H7 (cell line): ENCODE measurements at regions not wholly inside any gene's neighbourhood (a gene's known extent, or its start where the extent isn't known, plus 50 kb on each side); places are given as distances from the start of the nearest gene placed in this dataset.
"Not testable (repeated sequence)": the region's sequence is repeated elsewhere in the genome, so short reads cannot be mapped to it uniquely, and the experiment has no call there.

Source experiments
- DNase-seq: peaks from one replicate; pipeline ENCODE4 v3.0.0; 2012
- H3K27me3 ChIP-seq: 2 replicates; pipeline ENCODE4 v1.6.0; 2011; ENCODE audit warnings: mild to moderate bottlenecking, low read length; ENCODE audit not compliant: control insufficient read depth, insufficient read depth
- H3K36me3 ChIP-seq: replicated peaks from 2 replicates; pipeline ENCODE4 v1.5.1; 2011; ENCODE audit warnings: low read length; ENCODE audit not compliant: control insufficient read depth, insufficient read depth
- H3K4me3 ChIP-seq: 2 replicates; pipeline ENCODE4 v1.5.1; 2011; ENCODE audit warnings: low read depth, mild to moderate bottlenecking, control low read depth, low read length, moderate library complexity; ENCODE audit not compliant: insufficient read depth

DNA sequence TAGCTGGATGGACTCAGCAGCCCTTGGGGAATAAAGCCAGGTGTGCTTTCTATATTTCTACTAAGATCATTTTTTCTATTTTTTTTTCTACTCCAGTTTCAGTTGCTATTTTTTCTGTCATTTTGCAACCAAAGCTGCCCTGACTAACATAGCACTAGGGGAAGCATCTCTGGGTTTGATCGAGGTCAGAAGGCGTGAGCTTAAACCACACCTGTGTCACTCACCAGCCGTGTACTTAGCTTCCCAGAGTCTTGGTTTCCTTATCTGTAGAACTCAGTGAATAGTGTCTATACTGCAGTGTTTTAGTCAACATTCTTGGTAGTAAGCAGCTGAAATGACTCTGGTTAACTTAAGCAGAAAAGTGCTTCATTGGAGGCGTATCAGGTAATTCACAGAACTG is 489.6 kb upstream of the SPRED2 start:
- DNase-seq = no peak
- no peaks in the 10 kb centered on the region for H3K36me3 ChIP-seq
- H3K27me3 ChIP-seq = no peaks in the 10 kb centered on the region
- H3K4me3 ChIP-seq = no peak overlapping the region

DNA sequence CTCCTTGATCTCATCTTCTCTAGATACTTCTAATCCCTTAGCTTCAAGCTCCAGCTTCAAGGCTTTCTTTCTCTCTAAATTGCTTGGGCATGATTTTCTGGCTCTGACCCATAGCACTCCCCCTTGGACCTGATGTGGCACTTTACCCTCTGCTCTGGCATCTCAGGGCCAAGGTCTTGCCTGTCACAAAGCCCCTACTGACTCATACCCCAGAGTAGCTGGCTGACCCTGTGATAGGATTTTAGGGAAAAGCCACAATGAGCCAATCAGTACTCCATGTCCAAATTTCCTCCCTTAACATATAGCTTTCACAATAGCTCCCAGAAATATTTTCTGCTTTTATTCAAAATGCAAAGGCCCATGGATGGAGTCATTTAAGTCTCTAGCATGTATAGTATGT is 488.7 kb upstream of the SPRED2 start:
- DNase-seq = no peak
- H3K36me3 ChIP-seq = no peaks in the 10 kb centered on the region
- no peaks in the 10 kb centered on the region for H3K27me3 ChIP-seq
- H3K4me3 ChIP-seq = no peak overlapping the region

DNA sequence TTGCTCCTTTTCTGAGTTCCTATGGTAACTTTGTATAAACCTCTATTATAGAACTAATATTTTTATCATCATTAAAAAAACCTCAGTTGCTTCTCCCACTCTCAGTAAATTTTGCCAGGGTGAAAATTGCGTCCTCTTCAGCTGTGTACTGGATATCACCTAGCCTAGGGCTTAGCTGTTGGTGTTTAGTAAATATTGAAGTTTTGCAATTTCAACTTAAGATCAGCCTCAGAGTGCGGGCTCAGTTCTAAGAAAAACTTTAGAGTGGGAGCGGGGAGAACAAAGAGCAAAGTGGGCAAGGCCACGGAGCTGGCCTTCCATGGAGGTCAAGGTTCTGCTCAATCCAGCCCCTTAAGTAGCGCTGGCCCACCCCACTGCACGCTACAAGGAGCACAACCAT is 488.3 kb upstream of the SPRED2 start:
- Histone ChIP-seq H3K27me3 (no peaks in the 10 kb centered on the region), H3K36me3 (no peaks in the 10 kb centered on the region), H3K4me3 (no peak overlapping the region)
- DNase-seq = no peak

DNA sequence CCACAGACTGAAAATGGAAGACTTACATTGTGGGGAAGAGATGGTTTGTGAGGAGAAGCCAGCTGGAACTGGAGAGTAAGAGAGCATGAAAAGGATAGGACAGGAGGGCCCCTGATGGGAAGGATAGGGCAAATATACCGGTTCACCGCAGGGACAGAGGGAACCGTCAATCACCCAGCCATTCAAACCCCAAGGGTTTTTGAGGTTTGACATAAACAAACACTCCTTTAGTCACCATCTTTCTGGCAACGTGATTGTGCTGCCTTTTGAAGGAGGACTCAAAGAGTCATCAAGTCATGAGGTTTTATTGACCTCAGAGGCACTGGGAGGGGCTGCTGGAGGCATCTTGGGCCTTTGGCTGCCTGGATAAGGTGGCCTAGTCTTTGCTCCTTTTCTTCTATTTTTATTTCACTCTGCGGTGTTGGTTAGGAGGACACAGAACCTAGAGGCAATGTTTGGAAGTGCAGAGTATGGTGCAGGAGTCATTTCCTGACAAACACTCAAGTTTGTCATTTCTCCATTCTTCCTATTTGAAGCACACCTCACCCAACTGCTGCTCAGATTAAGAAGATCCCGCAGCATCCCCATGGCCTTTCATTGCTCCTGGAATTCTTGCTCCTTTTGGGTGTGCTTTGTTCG is 487.3 kb upstream of the SPRED2 start:
- no peak overlapping the region for H3K4me3 ChIP-seq
- peak; percentile 7 for DNase-seq
- no peaks in the 10 kb centered on the region for H3K36me3 ChIP-seq
- H3K27me3 ChIP-seq = no peaks in the 10 kb centered on the region

DNA sequence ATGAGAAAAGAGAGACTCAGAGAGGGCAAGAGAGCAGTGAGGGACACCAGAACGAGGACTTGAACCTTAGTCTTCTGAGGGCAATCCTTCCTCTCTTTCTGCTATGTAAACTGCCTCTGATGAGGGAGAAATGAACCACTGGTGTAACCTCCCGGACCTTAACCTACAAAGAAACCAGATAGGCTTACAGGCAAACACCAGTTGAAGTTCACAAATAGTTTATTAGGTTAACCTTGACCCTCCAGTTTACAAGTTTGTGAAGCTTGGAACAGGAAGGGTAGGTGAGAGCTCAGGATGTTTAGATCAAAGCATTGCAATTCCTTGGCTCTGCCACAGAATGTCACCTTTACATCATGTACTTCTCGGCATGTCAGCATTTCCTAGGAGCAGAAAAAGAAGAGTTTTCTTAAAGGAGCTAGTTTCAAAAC is 486.4 kb upstream of the SPRED2 start:
- H3K27me3 ChIP-seq = no peaks in the 10 kb centered on the region
- peak; percentile 16 for DNase-seq

DNA sequence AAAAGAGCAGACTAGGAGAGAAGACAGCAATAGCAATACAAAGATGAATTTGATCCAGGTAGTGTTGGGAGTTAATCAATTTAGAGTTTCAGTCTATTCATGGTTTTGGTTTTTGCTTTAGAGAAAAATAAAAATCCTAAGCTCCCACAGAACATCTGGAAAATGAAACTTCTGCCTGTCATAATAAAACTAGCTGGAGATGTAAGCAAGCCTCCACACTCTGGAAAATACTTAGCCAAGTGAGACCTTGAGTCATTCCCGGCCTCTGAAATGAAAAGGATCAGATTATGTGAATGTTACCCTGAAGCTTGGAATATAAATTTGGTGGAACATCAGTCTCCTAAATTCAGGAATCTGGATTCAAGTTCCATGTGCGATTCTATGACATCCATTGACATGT is 485.6 kb upstream of the SPRED2 start:
- Histone ChIP-seq H3K4me3 (no peak overlapping the region), H3K27me3 (no peaks in the 10 kb centered on the region), H3K36me3 (no peaks in the 10 kb centered on the region)
- no peak for DNase-seq

More for the DNA sequence above, 486.4 kb upstream of the SPRED2 start:
- no peak overlapping the region for H3K4me3 ChIP-seq
- H3K36me3 ChIP-seq = no peaks in the 10 kb centered on the region

DNA sequence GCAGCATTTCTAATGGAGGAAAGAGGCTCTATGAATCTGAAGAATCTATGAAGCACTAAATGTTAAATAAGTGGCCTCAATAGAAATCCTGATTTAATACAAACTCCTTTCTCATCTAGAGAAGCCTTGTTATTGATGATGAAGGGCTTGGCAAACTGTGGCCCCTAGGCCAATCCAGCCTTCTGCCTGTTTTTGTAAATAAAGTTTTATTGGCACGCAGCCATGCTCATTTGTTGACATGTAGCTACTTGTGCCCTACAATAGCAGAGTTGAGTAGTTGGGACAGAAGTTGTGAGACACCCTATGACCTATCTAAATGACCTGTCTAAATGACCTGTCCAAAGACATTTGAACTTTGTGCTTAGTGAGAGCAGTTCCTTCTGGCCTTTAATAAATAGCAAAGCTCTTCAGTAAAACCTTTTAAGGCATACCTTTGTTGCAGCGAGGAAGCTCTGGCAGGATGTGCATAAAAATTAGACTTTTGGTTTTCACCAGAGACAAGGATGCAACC is 484.4 kb upstream of the SPRED2 start:
- no peak overlapping the region for H3K4me3 ChIP-seq
- no peak for DNase-seq
- no peaks in the 10 kb centered on the region for H3K36me3 ChIP-seq
- no peaks in the 10 kb centered on the region for H3K27me3 ChIP-seq

DNA sequence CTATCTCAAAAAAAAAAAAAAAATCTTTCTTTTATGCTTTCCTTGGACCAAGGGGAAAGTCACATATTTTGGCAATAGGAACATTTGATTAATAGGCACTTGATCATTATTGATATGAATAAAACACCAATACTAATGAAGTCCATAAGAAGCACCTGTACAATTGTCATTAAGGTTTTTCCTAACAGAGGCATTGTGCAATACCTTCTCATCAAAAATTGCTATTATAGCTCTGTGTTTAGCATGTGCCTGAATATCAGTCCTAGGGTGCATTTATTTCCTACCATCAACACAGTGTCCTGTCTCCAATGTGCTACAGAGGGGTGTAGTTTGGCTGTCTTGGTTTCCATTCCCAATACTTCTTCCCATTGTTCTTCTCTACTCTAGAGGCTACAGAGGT is 483.8 kb upstream of the SPRED2 start:
- Histone ChIP-seq H3K36me3 (no peaks in the 10 kb centered on the region), H3K27me3 (no peaks in the 10 kb centered on the region), H3K4me3 (no peak overlapping the region)
- DNase-seq = no peak

DNA sequence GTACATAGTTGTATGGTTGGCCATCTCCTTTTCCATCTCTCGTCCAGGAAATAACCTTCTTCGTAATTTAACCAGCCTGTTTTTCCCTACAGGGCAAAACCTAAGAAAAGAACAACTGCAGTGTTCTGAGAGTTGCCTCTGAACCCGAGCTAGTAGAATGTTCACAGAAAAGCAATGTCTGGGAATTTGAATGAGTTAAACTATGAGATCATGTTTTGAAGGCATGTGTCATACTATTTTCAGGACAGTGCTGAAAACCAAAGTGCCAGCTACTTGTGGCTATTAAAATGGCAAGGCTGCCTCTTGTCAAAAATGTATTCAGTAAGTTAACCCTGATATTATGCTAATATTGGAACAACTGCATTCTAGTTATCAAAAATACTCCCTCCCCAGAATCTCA is 482.9 kb upstream of the SPRED2 start:
- no peak for DNase-seq
- Histone ChIP-seq H3K27me3 (no peaks in the 10 kb centered on the region), H3K4me3 (no peak overlapping the region), H3K36me3 (no peaks in the 10 kb centered on the region)

DNA sequence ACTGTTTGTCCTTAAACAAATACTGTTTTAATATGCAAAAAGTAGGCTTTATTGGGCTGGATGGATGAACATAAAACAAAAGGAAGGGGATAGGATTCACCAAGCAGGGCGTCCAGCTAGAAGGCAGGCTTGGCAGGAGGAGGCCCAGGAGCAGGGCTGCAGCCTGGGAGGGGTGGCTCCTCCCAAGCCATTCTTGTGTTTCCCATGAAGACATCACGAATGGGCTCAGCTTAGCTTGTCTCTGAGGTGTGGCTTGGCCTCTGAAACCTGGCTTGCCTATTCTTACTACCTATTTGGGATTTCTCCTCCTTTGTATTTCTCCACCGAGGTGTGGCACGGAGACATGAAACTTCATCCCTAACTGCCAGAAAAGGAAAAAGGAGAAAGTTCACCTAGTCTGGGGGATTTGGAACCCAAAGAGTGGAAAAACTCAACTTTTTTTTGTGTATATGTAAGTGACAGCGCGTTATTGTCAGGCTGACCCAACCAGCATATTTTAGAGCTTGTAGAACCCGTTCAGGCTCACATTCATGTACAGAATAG is 481.9 kb upstream of the SPRED2 start:
- no peaks in the 10 kb centered on the region for H3K27me3 ChIP-seq
- no peak overlapping the region for H3K4me3 ChIP-seq
- DNase-seq = peak; percentile 14
- H3K36me3 ChIP-seq = no peaks in the 10 kb centered on the region

DNA sequence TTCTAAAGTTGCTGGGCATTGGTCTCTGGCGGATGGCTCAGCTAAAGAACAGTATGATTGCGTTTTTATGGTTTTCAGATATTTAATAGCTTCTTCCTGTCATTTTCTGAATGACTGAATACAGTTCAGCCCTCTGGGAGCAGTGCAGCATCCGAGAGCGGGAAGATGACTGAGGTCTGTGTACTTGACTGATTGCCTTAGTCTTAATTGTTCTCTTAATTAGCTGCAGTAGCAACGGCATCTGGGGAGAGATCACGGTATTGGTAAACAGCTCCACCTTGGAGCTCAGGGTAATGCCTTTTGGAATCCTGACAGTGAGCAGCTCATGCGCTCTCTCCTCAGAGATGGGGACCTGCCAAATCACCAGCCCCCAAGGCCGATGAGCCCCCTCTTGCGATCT is 481.4 kb upstream of the SPRED2 start:
- DNase-seq = peak; percentile 19
- Histone ChIP-seq H3K36me3 (no peaks in the 10 kb centered on the region), H3K27me3 (no peaks in the 10 kb centered on the region), H3K4me3 (no peak overlapping the region)

DNA sequence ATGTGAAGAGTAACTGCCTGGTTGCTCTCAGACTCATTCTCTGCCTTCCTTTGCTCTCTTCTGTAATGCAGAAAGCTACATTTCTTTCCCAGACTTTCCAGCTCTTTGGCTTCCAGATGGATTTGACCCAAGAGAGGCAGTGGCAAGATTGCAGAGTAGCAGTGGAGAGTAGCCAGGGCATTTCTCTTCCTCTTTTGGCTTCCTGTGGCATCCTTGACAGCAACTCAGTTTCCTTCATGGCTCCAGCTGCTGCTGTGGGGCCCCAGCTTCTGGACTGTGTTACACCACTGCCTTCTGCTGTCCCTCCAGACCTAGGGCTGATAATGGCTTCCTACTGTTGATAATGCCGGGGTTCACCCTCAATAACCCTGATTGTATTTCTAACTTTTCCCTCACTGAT is 469.4 kb upstream of the SPRED2 start:
- Histone ChIP-seq H3K36me3 (no peaks in the 10 kb centered on the region), H3K4me3 (no peak overlapping the region), H3K27me3 (no peaks in the 10 kb centered on the region)
- no peak for DNase-seq

DNA sequence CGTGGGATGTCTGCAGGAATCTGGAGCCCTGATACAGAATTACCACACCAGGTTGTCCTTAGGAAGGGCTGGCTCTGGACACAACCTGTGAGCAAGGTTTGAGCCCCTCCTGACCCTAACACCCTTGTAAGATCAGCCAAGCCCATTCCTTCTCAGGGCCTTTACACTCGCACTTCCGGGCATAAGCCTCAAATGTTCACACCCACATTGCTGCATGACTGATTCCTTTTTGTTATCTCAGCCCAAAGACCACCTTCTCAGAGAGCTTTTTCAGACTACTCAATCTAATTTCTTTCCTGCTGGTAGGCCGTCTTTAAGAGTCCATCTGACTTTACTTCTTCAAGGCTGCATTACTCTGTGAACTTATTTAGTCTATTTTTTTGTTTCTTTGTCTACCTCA is 464.0 kb upstream of the SPRED2 start:
- no peak for DNase-seq
- Histone ChIP-seq H3K4me3 (no peak overlapping the region), H3K27me3 (no peaks in the 10 kb centered on the region), H3K36me3 (no peaks in the 10 kb centered on the region)

DNA sequence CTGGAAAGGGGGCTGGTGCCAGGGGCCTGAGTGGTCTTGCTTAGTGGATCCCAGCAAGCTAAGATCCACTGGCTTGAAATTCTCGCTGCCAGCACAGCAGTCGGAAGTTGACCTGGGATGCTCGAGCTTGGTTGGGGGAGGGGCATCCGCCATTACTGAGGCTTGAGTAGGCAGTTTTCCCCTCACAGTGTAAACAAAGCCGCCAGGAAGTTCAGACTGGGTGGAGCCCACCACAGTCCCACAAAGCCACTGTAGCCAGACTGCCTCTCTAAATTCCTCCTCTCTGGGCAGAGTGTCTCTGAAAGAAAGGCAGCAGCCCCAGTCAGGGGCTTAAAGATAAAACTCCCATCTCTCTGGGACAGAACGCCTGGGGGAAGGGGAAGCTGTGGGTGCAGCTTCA is 457.7 kb upstream of the SPRED2 start:
- not testable (repeated sequence) for DNase-seq, H3K36me3 ChIP-seq, H3K4me3 ChIP-seq, H3K27me3 ChIP-seq

DNA sequence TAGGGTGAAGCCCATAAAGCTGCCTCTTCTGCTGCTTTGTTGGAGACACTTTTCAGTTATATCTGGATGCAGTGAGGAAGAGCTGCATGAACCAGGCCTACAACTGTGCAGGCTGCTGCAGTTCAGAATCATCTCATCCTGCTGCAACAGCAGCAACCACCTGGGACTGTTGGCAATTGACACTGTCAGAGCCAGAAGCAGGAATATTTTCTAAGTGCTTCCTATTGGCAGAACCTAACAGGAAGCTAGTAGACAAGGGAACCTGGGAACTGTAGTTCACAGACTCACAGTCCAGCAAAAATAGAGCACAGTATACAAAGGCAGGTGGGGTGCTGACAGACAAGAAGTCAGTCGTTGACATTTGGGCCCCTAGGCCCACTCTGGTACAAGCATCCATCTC is 452.9 kb upstream of the SPRED2 start:
- Histone ChIP-seq H3K4me3 (no peak overlapping the region), H3K27me3 (no peaks in the 10 kb centered on the region), H3K36me3 (no peaks in the 10 kb centered on the region)
- DNase-seq = no peak

DNA sequence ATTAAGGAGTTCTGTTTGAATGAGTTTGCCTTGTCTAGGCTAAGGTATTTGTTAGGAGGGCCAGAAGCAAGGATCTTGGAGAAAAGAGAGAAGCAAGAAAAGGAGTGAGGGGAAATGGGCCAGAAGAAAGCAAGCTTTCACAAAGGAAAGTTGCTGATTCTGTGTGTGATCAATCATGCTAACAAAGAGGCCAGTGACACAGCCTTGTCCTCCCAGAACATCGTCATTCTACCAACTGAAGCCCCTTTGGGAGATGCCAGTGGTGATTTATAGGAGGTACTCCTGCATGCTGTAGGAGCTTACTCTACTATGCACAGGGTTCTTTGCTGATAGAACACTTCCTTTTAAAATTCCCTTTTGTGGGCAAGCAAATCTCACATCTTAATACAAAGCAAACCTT is 449.2 kb upstream of the SPRED2 start:
- no peak overlapping the region for H3K4me3 ChIP-seq
- no peaks in the 10 kb centered on the region for H3K36me3 ChIP-seq
- no peaks in the 10 kb centered on the region for H3K27me3 ChIP-seq
- DNase-seq = no peak
